NCI-H2107 treated with DMSO at 0.1 percent for 48 hours (cell line): ENCODE measurements at regions not wholly inside any gene's neighbourhood (a gene's known extent, or its start where the extent isn't known, plus 50 kb on each side); places are given as distances from the start of the nearest gene placed in this dataset.

Experiments
- DNase-seq: peaks from one replicate; lab custom pipeline; 2025; ENCODE audit not compliant: unreplicated experiment; lab: John Stamatoyannopoulos, UW

GRCh38 chrX:38887222-38887621 is 86.0 kb downstream of the MID1IP1 start:
- no peak for DNase-seq

- no peak for DNase-seq
These were observed 89.1 kb downstream of the MID1IP1 start for GRCh38 chrX:38890326-38890725.

DNA sequence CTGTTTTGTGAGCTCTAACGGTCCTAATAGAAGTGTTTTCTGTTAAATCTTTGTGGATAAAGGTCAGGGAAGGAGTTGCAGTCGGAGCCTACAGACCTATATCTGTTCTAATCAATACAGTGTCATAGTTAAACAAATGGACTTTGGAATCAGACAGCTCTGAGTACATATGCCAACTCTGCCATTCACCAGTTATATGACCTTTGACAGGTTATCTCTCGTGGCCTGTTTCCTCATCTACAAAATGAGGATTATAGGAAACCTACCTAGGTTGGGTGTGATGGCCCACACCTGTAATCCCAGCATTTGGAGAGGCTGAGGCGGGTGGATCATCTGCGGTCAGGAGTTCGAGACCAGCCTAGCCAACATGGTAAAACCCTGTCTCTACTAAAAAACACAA is 89.7 kb downstream of the MID1IP1 start:
- DNase-seq = no peak

GRCh38 chrX:38891641-38892413 is 90.6 kb downstream of the MID1IP1 start:
- DNase-seq = no peak

GRCh38 chrX:38893441-38893840 is 92.2 kb downstream of the MID1IP1 start:
- no peak for DNase-seq

DNA sequence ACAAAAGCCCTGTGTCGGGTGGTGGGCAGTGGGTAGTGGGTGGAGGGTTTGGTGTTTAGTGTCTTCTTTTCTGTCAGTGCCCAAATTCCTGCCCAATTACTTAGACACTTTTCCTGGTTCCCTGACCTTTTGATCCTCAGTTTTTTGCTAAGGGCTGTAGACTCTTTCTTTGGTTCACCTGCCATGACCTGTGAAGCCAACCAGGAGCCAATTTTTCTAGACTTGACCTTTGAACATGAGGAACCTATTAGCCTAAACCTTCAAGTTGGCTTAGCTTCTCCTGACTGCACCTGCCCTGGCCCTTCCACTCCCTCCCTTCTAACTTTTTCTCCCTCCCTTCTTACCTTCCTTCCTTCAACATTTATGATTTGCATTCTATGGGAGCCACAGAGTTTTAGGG is 94.5 kb downstream of the MID1IP1 start:
- DNase-seq = no peak

GRCh38 chrX:38896724-38897298 is 95.6 kb downstream of the MID1IP1 start:
- DNase-seq = no peak

DNA sequence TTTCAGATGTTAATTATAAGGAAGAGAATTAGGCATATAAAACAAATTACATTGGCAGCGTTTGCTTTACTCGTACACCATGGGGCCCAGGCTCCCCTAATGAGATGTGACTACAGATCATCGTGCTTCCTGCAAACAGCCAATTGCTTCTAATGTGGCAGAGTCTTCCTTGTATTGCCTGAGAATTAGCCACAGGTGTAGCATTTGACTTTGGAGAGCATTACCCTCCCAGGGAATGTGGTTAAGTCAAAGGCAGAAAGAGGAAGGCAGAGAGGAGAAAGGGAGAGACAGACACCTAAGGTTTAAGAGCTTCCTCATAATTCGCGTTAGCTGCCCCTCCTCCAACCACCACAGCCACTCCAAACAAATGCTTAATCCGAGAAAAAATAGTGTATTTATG is 97.0 kb downstream of the MID1IP1 start:
- DNase-seq = no peak

DNA sequence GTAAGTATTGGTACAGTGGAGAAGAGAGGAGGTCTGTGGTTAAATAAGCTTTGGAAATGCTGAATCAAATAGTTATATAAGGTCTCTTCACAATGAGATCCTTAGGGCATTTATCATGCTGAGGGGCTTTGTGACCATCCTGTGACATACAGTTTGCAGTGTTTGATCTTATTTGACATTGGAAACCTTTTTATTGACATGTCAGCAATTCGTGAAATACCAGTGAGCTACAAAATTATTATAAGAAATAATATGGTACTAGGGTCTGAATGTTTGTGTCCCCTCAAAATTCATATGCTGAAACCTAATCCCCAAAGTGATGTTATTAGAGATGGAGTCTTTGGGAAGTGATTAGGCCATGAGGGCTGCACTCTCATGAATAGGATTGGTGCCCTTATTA is 98.4 kb downstream of the MID1IP1 start:
- no peak for DNase-seq

- no peak for DNase-seq
These were observed 99.5 kb downstream of the MID1IP1 start for GRCh38 chrX:38900719-38901118.

DNA sequence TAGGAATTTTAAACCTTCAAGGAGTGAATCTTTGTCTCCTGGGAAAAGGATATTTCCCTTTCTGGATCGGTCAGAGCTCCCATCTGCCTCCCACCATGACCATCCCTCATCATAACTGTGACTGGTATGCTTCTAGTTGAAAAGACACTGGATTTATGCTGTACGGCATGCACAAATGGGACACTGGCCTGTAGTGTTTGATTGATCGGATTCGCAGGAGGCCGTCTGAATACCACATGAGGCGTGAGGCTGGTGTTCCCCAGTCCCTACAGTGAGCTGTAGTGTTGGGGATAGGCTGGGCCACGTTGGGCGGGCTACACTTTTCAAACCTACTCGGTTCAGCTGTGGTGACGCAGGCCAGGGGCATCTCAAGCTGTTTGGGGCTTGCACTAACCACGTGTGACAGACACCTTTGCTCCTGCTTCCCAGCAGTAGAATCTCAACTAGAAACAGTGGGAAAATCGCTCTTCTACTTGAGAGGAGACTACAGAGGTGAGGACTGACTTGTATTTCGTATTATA is 101.8 kb downstream of the MID1IP1 start:
- DNase-seq = no peak

GRCh38 chrX:38916801-38917200 is 115.5 kb downstream of the MID1IP1 start:
- DNase-seq = no peak

DNA sequence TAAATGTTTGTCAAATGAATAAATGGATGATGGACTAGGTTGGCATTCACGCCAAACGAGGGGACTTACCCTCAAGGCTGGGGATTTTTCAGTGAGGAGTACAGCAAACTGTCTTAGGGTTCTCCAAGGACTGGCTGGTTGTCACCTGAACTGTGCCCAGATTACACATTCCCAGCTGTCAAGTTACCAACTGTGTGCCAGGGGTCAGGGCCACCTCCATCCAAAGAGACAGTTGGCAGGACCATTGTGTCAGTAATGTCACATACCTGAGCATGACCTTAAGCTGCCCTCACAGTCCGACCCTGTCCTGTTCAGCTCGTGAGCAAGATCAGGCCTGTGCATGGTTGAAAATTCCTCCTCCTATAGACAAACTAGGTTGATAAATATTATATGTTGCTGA is 116.7 kb downstream of the MID1IP1 start:
- DNase-seq = no peak

DNA sequence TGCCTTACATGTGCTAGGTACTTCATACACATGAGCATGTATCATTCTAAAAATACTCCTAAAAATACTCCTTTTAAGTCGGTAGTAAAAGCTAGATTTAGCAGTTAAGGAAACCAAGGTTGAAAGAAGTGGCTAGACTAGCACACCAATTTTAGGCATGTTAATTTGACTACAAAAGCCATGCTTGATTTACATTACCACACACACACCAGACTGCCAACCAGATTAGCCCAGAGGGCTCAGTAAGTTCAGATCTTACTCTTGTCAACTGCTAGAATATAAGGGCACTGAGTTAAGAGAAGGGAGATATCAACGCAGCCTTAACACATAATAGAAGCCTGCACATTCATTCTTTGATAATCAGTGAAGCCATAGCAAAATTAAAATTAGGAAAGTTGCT is 117.9 kb downstream of the MID1IP1 start:
- no peak for DNase-seq

- DNase-seq = no peak
These were observed 118.7 kb downstream of the MID1IP1 start for GRCh38 chrX:38919853-38920528.

DNA sequence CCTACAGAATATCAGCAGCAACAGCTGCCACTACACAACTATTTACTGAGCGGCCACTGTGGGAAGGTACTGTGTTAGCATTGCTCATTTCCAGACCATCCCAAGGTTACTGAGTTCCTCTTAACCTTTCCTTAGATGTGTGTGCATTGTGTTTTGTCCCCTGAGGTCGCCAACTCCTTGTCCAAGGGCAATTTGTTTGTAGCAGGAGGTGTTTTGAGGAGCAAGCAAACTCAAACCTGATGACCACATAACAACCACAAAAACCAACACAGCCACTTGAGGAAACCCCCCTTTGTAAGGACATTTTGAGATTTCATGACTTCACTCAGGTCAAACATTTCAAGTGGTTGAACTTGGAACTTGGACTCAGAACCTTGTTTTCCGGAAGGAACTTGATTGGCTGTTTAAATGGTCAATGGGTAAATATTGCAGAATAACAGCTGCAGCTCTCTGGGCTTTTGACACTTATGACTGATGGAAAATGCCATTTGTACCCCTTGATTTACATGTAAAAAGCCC is 122.3 kb downstream of the MID1IP1 start:
- DNase-seq = no peak

DNA sequence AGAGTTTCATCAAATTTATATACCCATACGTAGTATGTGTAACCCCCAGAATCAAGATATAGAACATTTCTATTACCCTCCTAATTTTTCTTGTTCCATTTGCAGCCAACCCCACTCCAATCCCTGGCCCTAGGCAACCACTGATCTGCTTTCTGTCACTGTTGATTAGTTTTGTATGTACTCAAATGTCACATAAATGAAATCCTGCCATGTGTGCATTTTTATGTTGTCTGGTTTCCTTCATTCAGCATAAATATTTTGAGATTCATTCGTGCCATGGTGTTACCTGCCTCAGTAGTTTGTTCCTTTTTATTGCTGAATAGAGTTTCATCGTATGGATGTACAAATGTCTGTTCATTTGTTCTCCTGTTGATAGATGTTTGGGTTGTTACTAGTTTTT is 126.3 kb downstream of the MID1IP1 start:
- DNase-seq = no peak

- no peak for DNase-seq
These were observed 128.7 kb downstream of the MID1IP1 start for GRCh38 chrX:38929966-38930421.

GRCh38 chrX:38930474-38930873 is 129.2 kb downstream of the MID1IP1 start:
- DNase-seq = no peak

DNA sequence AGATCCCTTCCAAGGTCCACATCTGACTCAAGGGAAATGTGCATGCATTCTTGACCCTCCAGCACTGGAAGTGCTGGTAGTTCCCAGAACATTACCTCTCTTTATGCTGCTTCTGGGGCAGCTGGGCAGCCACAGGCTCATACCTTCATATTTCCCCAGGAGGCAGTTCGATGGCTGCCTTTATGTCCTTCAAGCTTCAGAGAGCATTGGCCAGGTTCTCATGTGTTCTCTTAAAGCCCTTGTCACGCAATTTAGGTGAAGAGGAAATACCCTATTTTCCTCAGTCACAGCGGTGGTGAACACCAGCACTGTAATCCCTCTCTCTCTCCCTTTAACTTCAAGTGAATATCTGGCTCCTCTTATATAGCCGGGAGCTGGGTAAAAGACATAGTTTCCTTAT is 134.3 kb downstream of the MID1IP1 start:
- DNase-seq = no peak

- no peak for DNase-seq
These were observed 136.1 kb downstream of the MID1IP1 start for GRCh38 chrX:38937400-38937799.

GRCh38 chrX:38937926-38938325 is 136.7 kb downstream of the MID1IP1 start:
- no peak for DNase-seq
